ENCODE measurements at regions not wholly inside any gene's neighbourhood (a gene's known extent, or its start where the extent isn't known, plus 50 kb on each side); places are given as distances from the start of the nearest gene placed in this dataset.

GRCh38 chr2:16141641-16141921 lies 201.2 kb downstream of the MYCN start:
- TF ChIP-seq EZH2phosphoT487 (conservative IDR thresholded peaks at IDR 0.05; ENCODE audit: low read length) = no peak
- TF ChIP-seq, protein P1, sequence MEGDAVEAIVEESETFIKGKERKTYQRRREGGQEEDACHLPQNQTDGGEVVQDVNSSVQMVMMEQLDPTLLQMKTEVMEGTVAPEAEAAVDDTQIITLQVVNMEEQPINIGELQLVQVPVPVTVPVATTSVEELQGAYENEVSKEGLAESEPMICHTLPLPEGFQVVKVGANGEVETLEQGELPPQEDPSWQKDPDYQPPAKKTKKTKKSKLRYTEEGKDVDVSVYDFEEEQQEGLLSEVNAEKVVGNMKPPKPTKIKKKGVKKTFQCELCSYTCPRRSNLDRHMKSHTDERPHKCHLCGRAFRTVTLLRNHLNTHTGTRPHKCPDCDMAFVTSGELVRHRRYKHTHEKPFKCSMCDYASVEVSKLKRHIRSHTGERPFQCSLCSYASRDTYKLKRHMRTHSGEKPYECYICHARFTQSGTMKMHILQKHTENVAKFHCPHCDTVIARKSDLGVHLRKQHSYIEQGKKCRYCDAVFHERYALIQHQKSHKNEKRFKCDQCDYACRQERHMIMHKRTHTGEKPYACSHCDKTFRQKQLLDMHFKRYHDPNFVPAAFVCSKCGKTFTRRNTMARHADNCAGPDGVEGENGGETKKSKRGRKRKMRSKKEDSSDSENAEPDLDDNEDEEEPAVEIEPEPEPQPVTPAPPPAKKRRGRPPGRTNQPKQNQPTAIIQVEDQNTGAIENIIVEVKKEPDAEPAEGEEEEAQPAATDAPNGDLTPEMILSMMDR (IDR thresholded peaks at IDR 0.05; ENCODE audit: insufficient read depth, low read length, poor library complexity, severe bottlenecking) = no peak
